SK-N-SH (cell line): ENCODE measurements at regions not wholly inside any gene's neighbourhood (a gene's known extent, or its start where the extent isn't known, plus 50 kb on each side); places are given as distances from the start of the nearest gene placed in this dataset.

ENCODE experiments used
- CTCF ChIA-PET: fragments of 300-600, 350-600 bp; formaldehyde crosslinking; extraction: SDS; loops from one replicate; lab custom pipeline; 2021; lab: Yijun Ruan, JAX
- POLR2A ChIA-PET: fragments of 350-600 bp; sonication (Branson Sonifier 250); formaldehyde crosslinking; extraction: SDS; loops from one replicate; lab custom pipeline; 2020; ENCODE audit warnings: antibody characterized with exemption, inconsistent platforms; lab: Yijun Ruan, JAX
- DNase-seq: peaks from one replicate; pipeline ENCODE4 v3.0.0; 2012
- H2AFZ ChIP-seq: fragments of 200-600 bp; sonication (generic); 2 replicates; pipeline ENCODE4 v1.8.1; 2016; ENCODE audit warnings: antibody characterized with exemption, mild to moderate bottlenecking, low read depth
- H3F3A ChIP-seq: fragments of 200-600 bp; sonication (generic); replicated peaks from 2 replicates; pipeline ENCODE3; 2016; ENCODE audit warnings: antibody characterized with exemption, mild to moderate bottlenecking; ENCODE audit not compliant: insufficient read depth
- H3K27ac ChIP-seq, 2 experiments: fragments of 200-500 bp in 1 of 2; fragments of 200-600 bp in 1 of 2; sonication (Bioruptor generic) in 1 of 2; sonication (generic), shearing (Covaris generic) in 1 of 2; 2 replicates each; pipeline versions ENCODE4 v1.5.1 to v1.6.1; 2014 to 2016; ENCODE audit warnings: low read depth in 2 of 2, inconsistent platforms in 1 of 2, low read length in 1 of 2, mild to moderate bottlenecking in 1 of 2, mixed read lengths in 1 of 2
- H3K27me3 ChIP-seq: fragments of 200-600 bp; sonication (generic), shearing (Covaris generic); 2 replicates; pipeline ENCODE4 v1.6.1; 2016; ENCODE audit warnings: mixed run types; ENCODE audit not compliant: insufficient read depth
- H3K36me3 ChIP-seq, 2 experiments: fragments of 200-500 bp in 1 of 2; fragments of 200-600 bp in 1 of 2; sonication (Bioruptor generic) in 1 of 2; sonication (generic) in 1 of 2; replicated peaks in 1 of 2; 2 replicates each; pipeline versions ENCODE3 to v1.5.1; 2014 to 2016; ENCODE audit warnings: low read length in 1 of 2, mild to moderate bottlenecking in 1 of 2; ENCODE audit not compliant: insufficient read depth in 2 of 2, control insufficient read depth in 1 of 2
- H3K4me1 ChIP-seq, 2 experiments: fragments of 200-500 bp in 1 of 2; fragments of 200-600 bp in 1 of 2; sonication (Bioruptor generic) in 1 of 2; sonication (generic), shearing (Covaris generic) in 1 of 2; 2 replicates each; pipeline versions ENCODE4 v1.5.1 to v1.6.1; 2014 to 2016; ENCODE audit warnings: low read depth in 1 of 2, low read length in 1 of 2, mixed run types in 1 of 2; ENCODE audit not compliant: insufficient read depth in 2 of 2, control insufficient read depth in 1 of 2
- H3K4me2 ChIP-seq: fragments of 200-600 bp; sonication (generic), shearing (Covaris generic); 2 replicates; pipeline ENCODE4 v1.6.1; 2017; ENCODE audit warnings: mixed run types
- H3K4me3 ChIP-seq, 2 experiments: fragments of 200-500 bp in 1 of 2; fragments of 200-600 bp in 1 of 2; sonication (Bioruptor generic) in 1 of 2; sonication (generic), shearing (Covaris generic) in 1 of 2; 2 replicates each; pipeline versions ENCODE4 v1.5.1 to v1.8.1; 2014 to 2016; ENCODE audit warnings: low read depth in 2 of 2, inconsistent platforms in 1 of 2, low read length in 1 of 2, mild to moderate bottlenecking in 1 of 2, mixed read lengths in 1 of 2, moderate library complexity in 1 of 2
- H3K79me2 ChIP-seq: fragments of 200-600 bp; sonication (generic); 2 replicates; pipeline ENCODE4 v1.8.1; 2017; ENCODE audit warnings: mild to moderate bottlenecking; ENCODE audit not compliant: insufficient read depth
- H3K9ac ChIP-seq: fragments of 200-600 bp; sonication (generic); 2 replicates; pipeline ENCODE4 v1.6.1; 2017; ENCODE audit warnings: mixed run types
- H3K9me2 ChIP-seq: fragments of 200-600 bp; sonication (generic); 2 replicates; pipeline ENCODE4 v1.6.1; 2017; ENCODE audit warnings: mixed run types
- H3K9me3 ChIP-seq: fragments of 200-600 bp; sonication (generic); 2 replicates; pipeline ENCODE4 v1.6.1; 2017; ENCODE audit warnings: mixed run types, mild to moderate bottlenecking, moderate library complexity
- H4K20me1 ChIP-seq: fragments of 200-600 bp; sonication (generic); 2 replicates; pipeline ENCODE4 v1.6.1; 2017; ENCODE audit warnings: mild to moderate bottlenecking, mixed run types; ENCODE audit not compliant: insufficient read depth
- CHD2 ChIP-seq: fragments of 150-350 bp; IDR thresholded peaks from 2 replicates; pipeline ENCODE4 v1.6.1; 2018; ENCODE audit warnings: low read length; ENCODE audit not compliant: partially characterized antibody
- FOSL2 ChIP-seq: IDR thresholded peaks from 2 replicates; pipeline ENCODE4 v1.4.0; 2012; ENCODE audit warnings: low read depth, mild to moderate bottlenecking, moderate library complexity, borderline replicate concordance
- FOXJ3 ChIP-seq: sonication (generic); formaldehyde crosslinking; IDR thresholded peaks from 2 replicates; pipeline ENCODE4 v1.5.1; 2020; ENCODE audit warnings: mild to moderate bottlenecking, missing genetic modification reagents
- FOXM1 ChIP-seq: IDR thresholded peaks from 2 replicates; pipeline ENCODE4 v1.4.0; 2012; ENCODE audit warnings: low read depth, mild to moderate bottlenecking
- JUND ChIP-seq: IDR thresholded peaks from 2 replicates; pipeline ENCODE4 v1.4.0; 2012
- POLR2AphosphoS5 ChIP-seq: IDR thresholded peaks from 2 replicates; pipeline ENCODE4 v1.6.1; 2012; ENCODE audit warnings: low read depth, low read length
- RAD21 ChIP-seq: IDR thresholded peaks from 2 replicates; pipeline ENCODE4 v1.6.1; 2012; ENCODE audit warnings: mild to moderate bottlenecking, low read length
- RFX5 ChIP-seq: IDR thresholded peaks from 2 replicates; pipeline ENCODE4 v1.6.1; 2012; ENCODE audit warnings: mild to moderate bottlenecking, improper control_type of control experiment, low read length
- SMC3 ChIP-seq: IDR thresholded peaks from 2 replicates; pipeline ENCODE4 v1.6.1; 2012; ENCODE audit warnings: low read depth, low read length, improper control_type of control experiment
- TEAD4 ChIP-seq: IDR thresholded peaks from 2 replicates; pipeline ENCODE4 v1.4.0; 2012; ENCODE audit warnings: mild to moderate bottlenecking, borderline replicate concordance; ENCODE audit not compliant: insufficient read depth
- WGBS: methylation state at CpG from one replicate; pipeline ENCODE4 v1.1.6; 2017; ENCODE audit warnings: low lambda C conversion rate; 5-methylcytosine and 5-hydroxymethylcytosine counted together
- TF ChIP-seq, protein P1 (sequence below): fragments of 150-350 bp; IDR thresholded peaks from 2 replicates; pipeline ENCODE4 v1.6.1; 2017; ENCODE audit warnings: antibody characterized with exemption, low read length, low read depth, borderline replicate concordance
- TF ChIP-seq, protein P2 (sequence below): IDR thresholded peaks from 2 replicates; pipeline ENCODE4 v1.6.1; 2012; ENCODE audit warnings: mild to moderate bottlenecking, low read depth, low read length, moderate library complexity
- TF ChIP-seq, protein P3 (sequence below): fragments of 200-600 bp; sonication (generic); IDR thresholded peaks from 2 replicates; pipeline ENCODE4 v1.6.1; 2017; ENCODE audit warnings: antibody characterized with exemption, mild to moderate bottlenecking, moderate library complexity

DNA sequence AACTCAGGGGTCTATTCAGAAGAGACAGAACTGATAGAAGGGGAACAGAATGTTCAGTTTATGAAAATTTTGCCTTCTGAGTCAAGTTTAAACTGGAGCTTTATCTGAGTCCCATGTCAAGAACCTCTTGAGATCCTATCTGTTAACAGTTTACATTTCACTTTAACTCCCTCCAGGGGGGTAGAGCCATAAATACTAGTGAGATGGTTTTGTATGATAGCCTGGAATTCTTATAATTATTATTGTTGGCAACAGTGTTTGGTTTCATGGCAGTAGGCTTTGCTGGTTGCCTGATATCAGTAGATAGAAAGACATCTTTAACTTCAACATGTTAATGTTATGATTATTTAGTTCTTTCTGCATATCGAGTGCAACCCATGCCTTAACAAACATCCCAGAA lies 498.5 kb downstream of the INSC start:
- POLR2A ChIA-PET: no interaction called here
- H3K9me3 ChIP-seq: no peaks in the 10 kb centered on the region
- no peak overlapping the region for H3K4me3 ChIP-seq
- H3K79me2 ChIP-seq: no peaks in the 10 kb centered on the region
- H3F3A ChIP-seq: no peaks in the 10 kb centered on the region
- H3K36me3 ChIP-seq: no peaks in the 10 kb centered on the region
- CTCF ChIA-PET: interaction anchor here (0.6 to 1.4 kb wide), 2 partner anchors 9 to 29 kb away, joined by 3 to 5 read pairs; no protein-coding TSS in a partner anchor
- H3K9ac ChIP-seq: no peak overlapping the region
- peaks cover 0 to 47% of the 10 kb centered on the region in 2 experiments; a peak in 2 of 4 replicates for H3K4me1 ChIP-seq
- no peaks in the 10 kb centered on the region for H4K20me1 ChIP-seq
- no peaks in the 10 kb centered on the region for H3K27me3 ChIP-seq
- TF ChIP-seq RFX5: no peak
- TF ChIP-seq POLR2AphosphoS5: no peak
- TF ChIP-seq TEAD4: no peak
- TF ChIP-seq, protein P1, sequence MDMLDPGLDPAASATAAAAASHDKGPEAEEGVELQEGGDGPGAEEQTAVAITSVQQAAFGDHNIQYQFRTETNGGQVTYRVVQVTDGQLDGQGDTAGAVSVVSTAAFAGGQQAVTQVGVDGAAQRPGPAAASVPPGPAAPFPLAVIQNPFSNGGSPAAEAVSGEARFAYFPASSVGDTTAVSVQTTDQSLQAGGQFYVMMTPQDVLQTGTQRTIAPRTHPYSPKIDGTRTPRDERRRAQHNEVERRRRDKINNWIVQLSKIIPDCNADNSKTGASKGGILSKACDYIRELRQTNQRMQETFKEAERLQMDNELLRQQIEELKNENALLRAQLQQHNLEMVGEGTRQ: no peak
- no peak for TF ChIP-seq JUND
- no peak for TF ChIP-seq FOSL2
- TF ChIP-seq, protein P2, sequence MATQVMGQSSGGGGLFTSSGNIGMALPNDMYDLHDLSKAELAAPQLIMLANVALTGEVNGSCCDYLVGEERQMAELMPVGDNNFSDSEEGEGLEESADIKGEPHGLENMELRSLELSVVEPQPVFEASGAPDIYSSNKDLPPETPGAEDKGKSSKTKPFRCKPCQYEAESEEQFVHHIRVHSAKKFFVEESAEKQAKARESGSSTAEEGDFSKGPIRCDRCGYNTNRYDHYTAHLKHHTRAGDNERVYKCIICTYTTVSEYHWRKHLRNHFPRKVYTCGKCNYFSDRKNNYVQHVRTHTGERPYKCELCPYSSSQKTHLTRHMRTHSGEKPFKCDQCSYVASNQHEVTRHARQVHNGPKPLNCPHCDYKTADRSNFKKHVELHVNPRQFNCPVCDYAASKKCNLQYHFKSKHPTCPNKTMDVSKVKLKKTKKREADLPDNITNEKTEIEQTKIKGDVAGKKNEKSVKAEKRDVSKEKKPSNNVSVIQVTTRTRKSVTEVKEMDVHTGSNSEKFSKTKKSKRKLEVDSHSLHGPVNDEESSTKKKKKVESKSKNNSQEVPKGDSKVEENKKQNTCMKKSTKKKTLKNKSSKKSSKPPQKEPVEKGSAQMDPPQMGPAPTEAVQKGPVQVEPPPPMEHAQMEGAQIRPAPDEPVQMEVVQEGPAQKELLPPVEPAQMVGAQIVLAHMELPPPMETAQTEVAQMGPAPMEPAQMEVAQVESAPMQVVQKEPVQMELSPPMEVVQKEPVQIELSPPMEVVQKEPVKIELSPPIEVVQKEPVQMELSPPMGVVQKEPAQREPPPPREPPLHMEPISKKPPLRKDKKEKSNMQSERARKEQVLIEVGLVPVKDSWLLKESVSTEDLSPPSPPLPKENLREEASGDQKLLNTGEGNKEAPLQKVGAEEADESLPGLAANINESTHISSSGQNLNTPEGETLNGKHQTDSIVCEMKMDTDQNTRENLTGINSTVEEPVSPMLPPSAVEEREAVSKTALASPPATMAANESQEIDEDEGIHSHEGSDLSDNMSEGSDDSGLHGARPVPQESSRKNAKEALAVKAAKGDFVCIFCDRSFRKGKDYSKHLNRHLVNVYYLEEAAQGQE: no peak
- no peak for TF ChIP-seq SMC3
- TF ChIP-seq, protein P3, sequence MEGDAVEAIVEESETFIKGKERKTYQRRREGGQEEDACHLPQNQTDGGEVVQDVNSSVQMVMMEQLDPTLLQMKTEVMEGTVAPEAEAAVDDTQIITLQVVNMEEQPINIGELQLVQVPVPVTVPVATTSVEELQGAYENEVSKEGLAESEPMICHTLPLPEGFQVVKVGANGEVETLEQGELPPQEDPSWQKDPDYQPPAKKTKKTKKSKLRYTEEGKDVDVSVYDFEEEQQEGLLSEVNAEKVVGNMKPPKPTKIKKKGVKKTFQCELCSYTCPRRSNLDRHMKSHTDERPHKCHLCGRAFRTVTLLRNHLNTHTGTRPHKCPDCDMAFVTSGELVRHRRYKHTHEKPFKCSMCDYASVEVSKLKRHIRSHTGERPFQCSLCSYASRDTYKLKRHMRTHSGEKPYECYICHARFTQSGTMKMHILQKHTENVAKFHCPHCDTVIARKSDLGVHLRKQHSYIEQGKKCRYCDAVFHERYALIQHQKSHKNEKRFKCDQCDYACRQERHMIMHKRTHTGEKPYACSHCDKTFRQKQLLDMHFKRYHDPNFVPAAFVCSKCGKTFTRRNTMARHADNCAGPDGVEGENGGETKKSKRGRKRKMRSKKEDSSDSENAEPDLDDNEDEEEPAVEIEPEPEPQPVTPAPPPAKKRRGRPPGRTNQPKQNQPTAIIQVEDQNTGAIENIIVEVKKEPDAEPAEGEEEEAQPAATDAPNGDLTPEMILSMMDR: no peak
- TF ChIP-seq RAD21: no peak; the same call in 1 of the 2 replicates
- no peak for TF ChIP-seq FOXM1
- no peak for TF ChIP-seq CHD2
- TF ChIP-seq FOXJ3: no peak
- H3K4me2 ChIP-seq: no peak overlapping the region
- DNase-seq: no peak
- H3K9me2 ChIP-seq: no peaks in the 10 kb centered on the region
- 0% methylated on average over 1 of the region's 1 CpG for WGBS
- no peak overlapping the region for H2AFZ ChIP-seq
- peak overlapping the region in 1 of 2 experiments; percentile 100; a peak in 2 of 4 replicates for H3K27ac ChIP-seq
